Parathyroid adenoma (tissue), 2 donors: ENCODE measurements at regions not wholly inside any gene's neighbourhood (a gene's known extent, or its start where the extent isn't known, plus 50 kb on each side); places are given as distances from the start of the nearest gene placed in this dataset.

ENCODE experiments used
- H2AFZ ChIP-seq: fragments of 300-600 bp; sonication (generic); one replicate; pipeline ENCODE4 v1.7.0; 2017; ENCODE audit warnings: antibody characterized with exemption, mild to moderate bottlenecking
- H3K27ac ChIP-seq: fragments of 300-600 bp; sonication (generic); one replicate; pipeline ENCODE4 v1.7.0; 2017
- H3K27me3 ChIP-seq: fragments of 300-600 bp; sonication (generic); one replicate; pipeline ENCODE4 v1.7.0; 2017; ENCODE audit warnings: low read length; ENCODE audit not compliant: control insufficient read depth, insufficient read depth
- H3K36me3 ChIP-seq: fragments of 300-600 bp; sonication (generic); one replicate; pipeline ENCODE4 v1.7.0; 2017; ENCODE audit warnings: low read length; ENCODE audit not compliant: control insufficient read depth, insufficient read depth
- H3K4me1 ChIP-seq: fragments of 300-600 bp; sonication (generic); one replicate; pipeline ENCODE4 v1.7.0; 2017; ENCODE audit warnings: control low read depth
- H3K4me2 ChIP-seq: fragments of 300-600 bp; sonication (generic); one replicate; pipeline ENCODE4 v1.7.0; 2017; ENCODE audit warnings: low read length
- H3K4me3 ChIP-seq: fragments of 300-600 bp; sonication (generic); one replicate; pipeline ENCODE4 v1.7.0; 2017; ENCODE audit warnings: low read depth, low read length
- H3K79me2 ChIP-seq: fragments of 300-600 bp; sonication (generic); one replicate; pipeline ENCODE4 v1.7.0; 2017; ENCODE audit warnings: control low read depth
- H3K9ac ChIP-seq: fragments of 300-600 bp; sonication (generic); one replicate; pipeline ENCODE4 v1.7.0; 2017; ENCODE audit warnings: mild to moderate bottlenecking
- H3K9me3 ChIP-seq: fragments of 300-600 bp; sonication (generic); one replicate; pipeline ENCODE4 v1.7.0; 2017; ENCODE audit warnings: low read length; ENCODE audit not compliant: control insufficient read depth
- TF ChIP-seq, protein P1 (sequence below): fragments of 300-600 bp; sonication (generic); IDR thresholded peaks from one replicate; pipeline ENCODE4 v1.7.0; 2017; ENCODE audit warnings: antibody characterized with exemption, mild to moderate bottlenecking
- donor health status: primary hyperparathyroidism.

GRCh38 chr6:92945799-92946198, 473.6 kb downstream of the EPHA7 start:
- Histone ChIP-seq H3K36me3 (no peaks in the 10 kb centered on the region), H3K9ac (no peak overlapping the region), H3K4me3 (no peak overlapping the region), H3K4me1 (peaks cover 3% of the 10 kb centered on the region), H3K9me3 (no peaks in the 10 kb centered on the region), H2AFZ (peak overlapping the region; percentile 4), H3K27ac (no peak overlapping the region), H3K27me3 (no peaks in the 10 kb centered on the region), H3K4me2 (no peak overlapping the region), H3K79me2 (no peaks in the 10 kb centered on the region)
- TF ChIP-seq, protein P1, sequence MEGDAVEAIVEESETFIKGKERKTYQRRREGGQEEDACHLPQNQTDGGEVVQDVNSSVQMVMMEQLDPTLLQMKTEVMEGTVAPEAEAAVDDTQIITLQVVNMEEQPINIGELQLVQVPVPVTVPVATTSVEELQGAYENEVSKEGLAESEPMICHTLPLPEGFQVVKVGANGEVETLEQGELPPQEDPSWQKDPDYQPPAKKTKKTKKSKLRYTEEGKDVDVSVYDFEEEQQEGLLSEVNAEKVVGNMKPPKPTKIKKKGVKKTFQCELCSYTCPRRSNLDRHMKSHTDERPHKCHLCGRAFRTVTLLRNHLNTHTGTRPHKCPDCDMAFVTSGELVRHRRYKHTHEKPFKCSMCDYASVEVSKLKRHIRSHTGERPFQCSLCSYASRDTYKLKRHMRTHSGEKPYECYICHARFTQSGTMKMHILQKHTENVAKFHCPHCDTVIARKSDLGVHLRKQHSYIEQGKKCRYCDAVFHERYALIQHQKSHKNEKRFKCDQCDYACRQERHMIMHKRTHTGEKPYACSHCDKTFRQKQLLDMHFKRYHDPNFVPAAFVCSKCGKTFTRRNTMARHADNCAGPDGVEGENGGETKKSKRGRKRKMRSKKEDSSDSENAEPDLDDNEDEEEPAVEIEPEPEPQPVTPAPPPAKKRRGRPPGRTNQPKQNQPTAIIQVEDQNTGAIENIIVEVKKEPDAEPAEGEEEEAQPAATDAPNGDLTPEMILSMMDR = no peak

- no peak overlapping the region for H3K27ac ChIP-seq
- H2AFZ ChIP-seq = peak overlapping the region; percentile 17
- H3K4me1 ChIP-seq = no peaks in the 10 kb centered on the region
- no peak overlapping the region for H3K9ac ChIP-seq
- H3K36me3 ChIP-seq = no peaks in the 10 kb centered on the region
- no peaks in the 10 kb centered on the region for H3K9me3 ChIP-seq
- H3K4me3 ChIP-seq = no peak overlapping the region
- TF ChIP-seq, protein P1 = no peak
- no peak overlapping the region for H3K4me2 ChIP-seq
- no peaks in the 10 kb centered on the region for H3K27me3 ChIP-seq
- H3K79me2 ChIP-seq = no peaks in the 10 kb centered on the region
These were observed 475.2 kb downstream of the EPHA7 start for GRCh38 chr6:92944132-92944531.

DNA sequence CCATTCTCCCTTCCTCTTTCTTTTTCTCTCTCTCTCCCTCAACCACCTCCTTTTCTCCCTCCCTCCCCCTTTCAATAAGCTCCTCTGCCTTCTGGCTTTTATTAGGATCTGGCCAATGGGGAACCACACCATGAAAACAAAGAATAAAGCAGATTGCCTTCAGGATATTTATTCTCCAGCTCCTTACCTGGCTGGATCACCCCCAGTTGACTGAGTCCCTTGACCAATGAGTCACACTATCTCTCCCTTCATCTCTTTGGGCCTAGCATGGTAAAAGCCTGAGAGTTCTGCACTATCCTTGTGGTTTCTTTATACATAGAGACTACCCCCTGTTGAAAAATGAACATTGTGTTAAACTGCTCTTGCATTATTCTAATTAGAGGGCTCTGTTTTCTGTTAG, 476.8 kb downstream of the EPHA7 start:
- H3K27me3 ChIP-seq = no peaks in the 10 kb centered on the region
- peak overlapping the region; percentile 12 for H3K27ac ChIP-seq
- no peak overlapping the region for H3K4me2 ChIP-seq
- no peak overlapping the region for H3K4me3 ChIP-seq
- H3K79me2 ChIP-seq = no peaks in the 10 kb centered on the region
- H3K9me3 ChIP-seq = no peaks in the 10 kb centered on the region
- H2AFZ ChIP-seq = peak overlapping the region; percentile 39
- H3K9ac ChIP-seq = no peak overlapping the region
- no peaks in the 10 kb centered on the region for H3K36me3 ChIP-seq
- H3K4me1 ChIP-seq = no peaks in the 10 kb centered on the region
- TF ChIP-seq, protein P1 = no peak

DNA sequence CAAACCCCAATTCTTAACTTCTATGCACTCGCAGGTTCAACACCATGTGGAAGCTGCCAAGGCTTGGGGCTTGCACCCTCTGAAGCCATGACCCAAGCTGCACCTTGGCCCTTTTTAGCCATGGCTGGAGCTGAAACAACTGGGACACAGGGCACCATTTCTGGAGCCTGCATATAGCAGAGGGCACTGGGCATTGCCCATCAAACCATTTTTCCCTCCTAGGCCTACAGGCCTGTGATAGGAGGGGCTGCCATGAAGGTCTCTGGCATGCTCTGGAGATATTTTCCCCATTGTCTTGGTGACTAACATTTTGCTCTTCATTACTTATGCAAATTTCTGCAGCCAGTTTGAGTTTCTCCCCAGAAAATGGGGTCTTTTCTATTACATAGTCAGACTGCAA, 484.7 kb downstream of the EPHA7 start:
- Histone ChIP-seq H3K9ac (no peak overlapping the region), H3K27ac (no peak overlapping the region), H3K4me3 (no peak overlapping the region), H3K4me2 (no peak overlapping the region), H3K4me1 (no peaks in the 10 kb centered on the region), H3K9me3 (no peaks in the 10 kb centered on the region), H3K36me3 (no peaks in the 10 kb centered on the region), H3K27me3 (no peaks in the 10 kb centered on the region), H2AFZ (no peak overlapping the region), H3K79me2 (no peaks in the 10 kb centered on the region)
- TF ChIP-seq, protein P1 = no peak

DNA sequence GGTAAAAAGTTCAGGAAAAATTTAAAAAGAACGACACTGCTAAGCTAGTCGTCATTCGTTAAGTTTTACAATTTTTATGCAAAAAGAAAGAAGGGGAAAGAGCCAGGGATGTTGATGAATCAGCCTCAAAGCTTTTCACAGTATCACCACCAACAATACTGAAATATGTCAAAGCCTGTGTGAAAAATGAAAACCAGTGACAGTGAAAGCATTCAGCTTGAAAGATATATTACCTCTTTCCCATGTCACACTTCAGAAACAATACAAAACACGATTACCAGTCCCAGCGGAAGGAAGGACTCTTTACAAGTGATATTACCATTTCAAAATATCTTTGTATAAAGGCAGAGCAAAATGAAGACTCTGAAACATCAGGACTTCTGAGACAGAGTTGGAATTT, 489.2 kb downstream of the EPHA7 start:
- TF ChIP-seq, protein P1 = no peak
- Histone ChIP-seq H3K79me2 (no peaks in the 10 kb centered on the region), H3K4me1 (no peaks in the 10 kb centered on the region), H3K27me3 (no peaks in the 10 kb centered on the region), H3K9me3 (no peaks in the 10 kb centered on the region), H3K9ac (no peak overlapping the region), H3K4me3 (no peak overlapping the region), H3K4me2 (no peak overlapping the region), H3K36me3 (no peaks in the 10 kb centered on the region), H2AFZ (no peak overlapping the region), H3K27ac (no peak overlapping the region)
